ENCODE measurements at regions not wholly inside any gene's neighbourhood (a gene's known extent, or its start where the extent isn't known, plus 50 kb on each side); places are given as distances from the start of the nearest gene placed in this dataset.

DNA sequence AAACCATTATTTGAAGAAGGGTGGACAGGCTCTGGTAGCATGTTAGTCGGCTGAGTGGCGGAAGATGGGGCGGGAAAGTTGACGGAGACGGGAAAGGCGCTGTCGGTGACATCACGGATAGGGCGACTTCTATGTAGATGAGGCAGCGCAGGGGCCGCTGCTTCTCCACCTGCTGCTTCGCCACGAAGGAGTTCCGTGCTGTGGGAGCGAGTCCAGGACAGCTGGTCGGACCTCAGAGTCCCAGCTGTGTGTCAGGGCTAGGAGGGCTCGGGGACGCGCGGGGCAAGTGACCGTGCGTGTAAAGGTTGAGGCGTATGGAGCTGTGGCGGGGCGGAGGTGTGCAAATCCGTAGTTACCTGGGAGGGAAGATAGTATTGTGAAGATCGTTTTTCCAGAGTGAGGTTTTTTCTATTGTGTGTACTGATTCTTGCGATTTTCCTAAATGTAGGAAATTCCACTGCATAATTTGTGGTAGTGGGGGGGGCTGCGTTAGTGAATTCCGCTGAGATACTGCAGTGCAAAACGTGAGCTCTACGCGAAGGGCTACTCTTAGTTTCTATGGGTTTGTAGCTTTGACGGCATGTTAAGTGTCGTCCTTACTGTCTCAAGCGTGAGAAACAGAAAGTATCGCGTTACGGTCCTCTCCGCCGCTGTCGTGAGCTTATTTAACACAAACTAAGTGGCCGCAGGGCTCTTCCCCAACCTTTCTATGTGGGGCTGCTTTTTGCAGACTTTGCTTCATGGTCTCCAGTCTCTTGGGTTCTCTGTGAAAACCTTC lies 111.2 kb upstream of the NBPF11 start (continued):
- peak; percentile 48 for TF ChIP-seq RBM39 (optimal IDR thresholded peaks at IDR 0.05; ENCODE audit: low read depth, low read length)
- no peak for TF ChIP-seq CBFB (CRISPR knock-in tag; IDR thresholded peaks at IDR 0.05)
- peak; percentile 70; the same call in 1 of the 2 replicates for TF ChIP-seq STAT5A (IDR thresholded peaks at IDR 0.05; ENCODE audit: borderline replicate concordance, low read length)
- no peak for TF ChIP-seq GABPB1 (CRISPR knock-in tag; IDR thresholded peaks at IDR 0.05)
- TF ChIP-seq, protein P1, sequence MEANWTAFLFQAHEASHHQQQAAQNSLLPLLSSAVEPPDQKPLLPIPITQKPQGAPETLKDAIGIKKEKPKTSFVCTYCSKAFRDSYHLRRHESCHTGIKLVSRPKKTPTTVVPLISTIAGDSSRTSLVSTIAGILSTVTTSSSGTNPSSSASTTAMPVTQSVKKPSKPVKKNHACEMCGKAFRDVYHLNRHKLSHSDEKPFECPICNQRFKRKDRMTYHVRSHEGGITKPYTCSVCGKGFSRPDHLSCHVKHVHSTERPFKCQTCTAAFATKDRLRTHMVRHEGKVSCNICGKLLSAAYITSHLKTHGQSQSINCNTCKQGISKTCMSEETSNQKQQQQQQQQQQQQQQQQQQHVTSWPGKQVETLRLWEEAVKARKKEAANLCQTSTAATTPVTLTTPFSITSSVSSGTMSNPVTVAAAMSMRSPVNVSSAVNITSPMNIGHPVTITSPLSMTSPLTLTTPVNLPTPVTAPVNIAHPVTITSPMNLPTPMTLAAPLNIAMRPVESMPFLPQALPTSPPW (CRISPR knock-in tag; IDR thresholded peaks at IDR 0.05) = peak; percentile 73
- TF ChIP-seq ELF4 (CRISPR knock-in tag; IDR thresholded peaks at IDR 0.05) = peak; percentile 100
- TF ChIP-seq ERF (CRISPR knock-in tag; IDR thresholded peaks at IDR 0.05) = peak; percentile 100
- no peak for TF ChIP-seq RBM22 (IDR thresholded peaks at IDR 0.05; ENCODE audit: low read depth, low read length, poor library complexity, severe bottlenecking)
- TF ChIP-seq FOXK2 (conservative IDR thresholded peaks at IDR 0.05 in 1 of 2, IDR thresholded peaks at IDR 0.05 in 1 of 2; ENCODE audit: low read depth in 2 of 2) = no peak
- no peak for TF ChIP-seq CHD4 (IDR thresholded peaks at IDR 0.05; ENCODE audit: insufficient read depth, insufficient replicate concordance, low read depth, low read length, poor library complexity, severe bottlenecking)
- TF ChIP-seq SAP30 (IDR thresholded peaks at IDR 0.05; ENCODE audit: borderline replicate concordance, insufficient read depth, low read depth, low read length, poor library complexity, severe bottlenecking) = no peak
- peak; percentile 96 for TF ChIP-seq ZNF212 (CRISPR knock-in tag; IDR thresholded peaks at IDR 0.05)
- TF ChIP-seq, protein P2, sequence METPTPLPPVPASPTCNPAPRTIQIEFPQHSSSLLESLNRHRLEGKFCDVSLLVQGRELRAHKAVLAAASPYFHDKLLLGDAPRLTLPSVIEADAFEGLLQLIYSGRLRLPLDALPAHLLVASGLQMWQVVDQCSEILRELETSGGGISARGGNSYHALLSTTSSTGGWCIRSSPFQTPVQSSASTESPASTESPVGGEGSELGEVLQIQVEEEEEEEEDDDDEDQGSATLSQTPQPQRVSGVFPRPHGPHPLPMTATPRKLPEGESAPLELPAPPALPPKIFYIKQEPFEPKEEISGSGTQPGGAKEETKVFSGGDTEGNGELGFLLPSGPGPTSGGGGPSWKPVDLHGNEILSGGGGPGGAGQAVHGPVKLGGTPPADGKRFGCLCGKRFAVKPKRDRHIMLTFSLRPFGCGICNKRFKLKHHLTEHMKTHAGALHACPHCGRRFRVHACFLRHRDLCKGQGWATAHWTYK (CRISPR knock-in tag; IDR thresholded peaks at IDR 0.05) = peak; percentile 98
- TF ChIP-seq CBX2 (IDR thresholded peaks at IDR 0.05; ENCODE audit: insufficient read depth, low read length, poor library complexity, severe bottlenecking) = no peak
- TF ChIP-seq SP2 (IDR thresholded peaks at IDR 0.05; ENCODE audit: extremely low read depth, low read depth, low read length, poor library complexity, severe bottlenecking) = no peak
- peak; percentile 100 for TF ChIP-seq ZBTB26 (CRISPR knock-in tag; IDR thresholded peaks at IDR 0.05)
- peak; percentile 94 for TF ChIP-seq NFXL1 (CRISPR knock-in tag; IDR thresholded peaks at IDR 0.05)
- TF ChIP-seq, protein P3, sequence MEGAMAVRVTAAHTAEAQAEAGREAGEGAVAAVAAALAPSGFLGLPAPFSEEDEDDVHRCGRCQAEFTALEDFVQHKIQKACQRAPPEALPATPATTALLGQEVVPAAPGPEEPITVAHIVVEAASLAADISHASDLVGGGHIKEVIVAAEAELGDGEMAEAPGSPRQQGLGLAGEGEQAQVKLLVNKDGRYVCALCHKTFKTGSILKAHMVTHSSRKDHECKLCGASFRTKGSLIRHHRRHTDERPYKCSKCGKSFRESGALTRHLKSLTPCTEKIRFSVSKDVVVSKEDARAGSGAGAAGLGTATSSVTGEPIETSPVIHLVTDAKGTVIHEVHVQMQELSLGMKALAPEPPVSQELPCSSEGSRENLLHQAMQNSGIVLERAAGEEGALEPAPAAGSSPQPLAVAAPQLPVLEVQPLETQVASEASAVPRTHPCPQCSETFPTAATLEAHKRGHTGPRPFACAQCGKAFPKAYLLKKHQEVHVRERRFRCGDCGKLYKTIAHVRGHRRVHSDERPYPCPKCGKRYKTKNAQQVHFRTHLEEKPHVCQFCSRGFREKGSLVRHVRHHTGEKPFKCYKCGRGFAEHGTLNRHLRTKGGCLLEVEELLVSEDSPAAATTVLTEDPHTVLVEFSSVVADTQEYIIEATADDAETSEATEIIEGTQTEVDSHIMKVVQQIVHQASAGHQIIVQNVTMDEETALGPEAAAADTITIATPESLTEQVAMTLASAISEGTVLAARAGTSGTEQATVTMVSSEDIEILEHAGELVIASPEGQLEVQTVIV (CRISPR knock-in tag; IDR thresholded peaks at IDR 0.05; ENCODE audit: borderline replicate concordance) = peak; percentile 89
- TF ChIP-seq NCOA1 (IDR thresholded peaks at IDR 0.05; ENCODE audit: low read depth) = no peak
- TF ChIP-seq EWSR1 (IDR thresholded peaks at IDR 0.05; ENCODE audit: borderline replicate concordance, low read depth, partially characterized antibody) = peak; percentile 96
- peak; percentile 97 for TF ChIP-seq ZNF696 (CRISPR knock-in tag; conservative IDR thresholded peaks at IDR 0.05)

All from K562 (cell line).